Endothelial cell of umbilical vein (primary cell): ENCODE measurements at regions not wholly inside any gene's neighbourhood (a gene's known extent, or its start where the extent isn't known, plus 50 kb on each side); places are given as distances from the start of the nearest gene placed in this dataset.

Experiments used
- BruUV-seq: library from RNA; stranded (reverse); fragments of 400-500 nt; replicated peaks from 2 replicates; lab custom pipeline; 2021; lab: Mats Ljungman, UMichigan
- CTCF ChIA-PET: fragments of 300-600, 350-600 bp; sonication (Branson Sonifier 250); formaldehyde crosslinking; loops from one replicate; lab custom pipeline; 2021; ENCODE audit warnings: antibody characterized with exemption, inconsistent platforms; lab: Charles Lee
- POLR2A ChIA-PET: fragments of 300-600, 350-600 bp; sonication (Branson Sonifier 250); formaldehyde crosslinking; loops from one replicate; lab custom pipeline; 2021; ENCODE audit warnings: antibody characterized with exemption, inconsistent platforms; lab: Charles Lee
- DNase-seq: peaks from one replicate; pipeline ENCODE4 v3.0.0-alpha.2; 2011; ENCODE audit warnings: low read depth, low spot score
- FAIRE-seq: peaks from 2 replicates; lab custom pipeline; 2011; peaks lifted over from hg19 to GRCh38; lab: Jason Lieb, UNC
- H2AFZ ChIP-seq: 2 replicates; pipeline ENCODE4 v1.6.0; 2012; ENCODE audit warnings: low read depth, low read length, control low read depth, inconsistent platforms
- H3K27ac ChIP-seq: 2 replicates; pipeline ENCODE4 v1.5.1; 2011; ENCODE audit warnings: low read depth, mild to moderate bottlenecking, control low read depth, low read length, moderate library complexity; ENCODE audit not compliant: insufficient read depth
- H3K27me3 ChIP-seq, 2 experiments: 2 replicates each; pipeline versions ENCODE4 v1.6.0 to v1.6.1; 2011; ENCODE audit warnings: low read length in 2 of 2, mixed read lengths in 1 of 2; ENCODE audit not compliant: control insufficient read depth in 2 of 2, insufficient read depth in 2 of 2
- H3K36me3 ChIP-seq, 2 experiments: 2 replicates in 1 of 2; 3 replicates in 1 of 2; pipeline ENCODE4 v1.5.1; 2011; ENCODE audit warnings: low read length in 2 of 2, mild to moderate bottlenecking in 1 of 2, moderate library complexity in 1 of 2; ENCODE audit not compliant: control insufficient read depth in 2 of 2, insufficient read depth in 2 of 2; ENCODE audit errors: extremely low read depth in 1 of 2
- H3K4me1 ChIP-seq: 3 replicates; pipeline ENCODE4 v1.5.1; 2011; ENCODE audit warnings: mild to moderate bottlenecking, low read length; ENCODE audit not compliant: control insufficient read depth, insufficient read depth; ENCODE audit errors: extremely low read depth
- H3K4me2 ChIP-seq: 2 replicates; pipeline ENCODE4 v1.6.1; 2011; ENCODE audit warnings: low read length, control low read depth, mixed read lengths; ENCODE audit not compliant: insufficient read depth
- H3K4me3 ChIP-seq, 3 experiments: fragments of 200-600 bp in 1 of 3; sonication (generic), shearing (Covaris generic) in 1 of 3; replicated peaks in 1 of 3; 2 replicates each; pipeline ENCODE4 v1.5.1; 2011 to 2016; ENCODE audit warnings: control low read depth in 3 of 3, low read length in 3 of 3, mild to moderate bottlenecking in 2 of 3, inconsistent platforms in 1 of 3, low read depth in 1 of 3, moderate library complexity in 1 of 3; ENCODE audit not compliant: insufficient read depth in 1 of 3
- H3K79me2 ChIP-seq: 2 replicates; pipeline ENCODE4 v1.6.0; 2012; ENCODE audit warnings: low read length, inconsistent platforms; ENCODE audit not compliant: control insufficient read depth, insufficient read depth
- H3K9ac ChIP-seq: replicated peaks from 2 replicates; pipeline ENCODE3; 2011; ENCODE audit warnings: low read length, control low read depth; ENCODE audit not compliant: insufficient read depth; ENCODE audit errors: extremely low read depth
- H3K9me1 ChIP-seq: replicated peaks from 3 replicates; pipeline ENCODE4 v1.6.0; 2011; ENCODE audit warnings: mild to moderate bottlenecking, low read length; ENCODE audit not compliant: control insufficient read depth, insufficient read depth; ENCODE audit errors: extremely low read depth
- H3K9me3 ChIP-seq: replicated peaks from 2 replicates; pipeline ENCODE4 v1.5.1; 2012; ENCODE audit warnings: low read length, inconsistent platforms; ENCODE audit not compliant: control insufficient read depth, insufficient read depth
- H4K20me1 ChIP-seq: replicated peaks from 2 replicates; pipeline ENCODE3; 2011; ENCODE audit warnings: mild to moderate bottlenecking, low read length; ENCODE audit not compliant: control insufficient read depth, insufficient read depth; ENCODE audit errors: extremely low read depth
- EZH2 ChIP-seq: IDR thresholded peaks from 2 replicates; pipeline ENCODE4 v1.6.1; 2012; ENCODE audit warnings: borderline replicate concordance, low read depth, mild to moderate bottlenecking, moderate library complexity, low read length, inconsistent platforms; ENCODE audit not compliant: severe bottlenecking
- GATA2 ChIP-seq: IDR thresholded peaks from 2 replicates; pipeline ENCODE4 v1.7.0; 2011; ENCODE audit warnings: low read depth, mild to moderate bottlenecking, moderate library complexity, mixed read lengths, low read length; ENCODE audit not compliant: insufficient read length, insufficient read depth
- JUN ChIP-seq: IDR thresholded peaks from 2 replicates; pipeline ENCODE4 v1.6.1; 2011; ENCODE audit warnings: borderline replicate concordance, low read depth; ENCODE audit not compliant: insufficient read length, insufficient read depth
- MAX ChIP-seq: IDR thresholded peaks from 2 replicates; pipeline ENCODE4 v1.6.1; 2011; ENCODE audit not compliant: insufficient read depth, insufficient read length
- MYC ChIP-seq: IDR thresholded peaks from one replicate; pipeline ENCODE4 v1.6.1; 2011; ENCODE audit warnings: mild to moderate bottlenecking, low read depth, low read length
- POLR2A ChIP-seq: IDR thresholded peaks from 2 replicates; pipeline ENCODE4 v1.6.1; 2012; ENCODE audit warnings: low read depth, mild to moderate bottlenecking, control low read depth, low read length
- POLR2AphosphoS5 ChIP-seq: IDR thresholded peaks from 2 replicates; pipeline ENCODE4 v1.6.1; 2012; ENCODE audit warnings: low read depth, mild to moderate bottlenecking, control low read depth, low read length, moderate library complexity; ENCODE audit not compliant: insufficient read depth
- dilution Hi-C: fragments of 300-500 bp; cut with MboI; formaldehyde crosslinking; loops from one replicate; pipeline ENCODE4 v1.15.0; 2019; ENCODE audit warnings: low sequenced_read_pairs; ENCODE audit not compliant: extremely low pct_ligation_motif_present
- intact Hi-C: fragments of 100-400 bp; cut with micrococcal nuclease; formaldehyde crosslinking; loops from one replicate; pipeline ENCODE4 v1.10.0; 2022
- TF ChIP-seq, protein P1 (sequence below), 2 donors: IDR thresholded peaks; 1 replicate in 1 of 2; 2 replicates in 1 of 2; pipeline ENCODE4 v1.5.1; 2011; ENCODE audit warnings: low read length in 2 of 2, mild to moderate bottlenecking in 2 of 2, moderate library complexity in 2 of 2, control low read depth in 1 of 2, inconsistent platforms in 1 of 2, low read depth in 1 of 2; ENCODE audit not compliant: insufficient read depth in 1 of 2; ENCODE audit errors: extremely low read depth in 1 of 2

DNA sequence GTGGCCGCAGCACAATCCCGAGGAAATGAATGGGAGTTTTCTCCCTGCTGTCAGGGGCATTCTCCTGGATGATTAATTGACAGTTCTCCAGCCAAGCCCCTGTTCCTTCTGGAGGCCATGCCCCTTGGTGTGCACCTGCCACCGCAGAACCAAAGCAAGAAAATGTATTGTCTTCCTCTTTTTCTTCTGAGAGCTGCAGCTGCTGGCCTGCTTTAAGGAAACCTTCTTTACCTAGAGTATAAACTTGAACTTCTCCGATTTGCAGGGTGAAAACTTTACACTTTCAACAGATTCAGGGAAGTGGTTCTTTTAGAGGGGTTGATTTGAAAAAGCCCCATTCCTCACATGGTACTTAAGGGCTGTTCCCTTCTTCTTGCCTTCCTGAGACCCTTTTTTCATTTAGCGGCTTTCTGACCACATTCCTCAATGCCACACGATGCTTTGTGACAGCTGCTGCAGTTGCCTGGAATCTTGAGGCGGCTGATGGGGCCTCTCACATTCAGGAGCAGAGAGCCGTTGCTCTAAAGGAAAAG is 402.8 kb downstream of the TXNL1 start:
- peak; percentile 43 for DNase-seq
- no peaks in the 10 kb centered on the region for H3K9me3 ChIP-seq
- BruUV-seq, result no TSS peak

GRCh38 chr18:56235071-56235470 is 403.3 kb downstream of the TXNL1 start:
- Histone ChIP-seq H3K4me3 (no peak overlapping the region), H3K9me1 (no peaks in the 10 kb centered on the region), H3K79me2 (no peaks in the 10 kb centered on the region), H3K27ac (no peak overlapping the region), H3K9me3 (no peaks in the 10 kb centered on the region), H3K27me3 (no peaks in the 10 kb centered on the region), H2AFZ (no peak overlapping the region), H3K4me2 (no peak overlapping the region), H4K20me1 (no peaks in the 10 kb centered on the region), H3K36me3 (no peaks in the 10 kb centered on the region), H3K4me1 (no peaks in the 10 kb centered on the region), H3K9ac (no peak overlapping the region)
- dilution Hi-C loops, result no loop called here
- TF ChIP-seq MYC (no peak), MAX (no peak), EZH2 (no peak), POLR2A (no peak), POLR2AphosphoS5 (no peak), GATA2 (no peak)
- TF ChIP-seq, protein P1, sequence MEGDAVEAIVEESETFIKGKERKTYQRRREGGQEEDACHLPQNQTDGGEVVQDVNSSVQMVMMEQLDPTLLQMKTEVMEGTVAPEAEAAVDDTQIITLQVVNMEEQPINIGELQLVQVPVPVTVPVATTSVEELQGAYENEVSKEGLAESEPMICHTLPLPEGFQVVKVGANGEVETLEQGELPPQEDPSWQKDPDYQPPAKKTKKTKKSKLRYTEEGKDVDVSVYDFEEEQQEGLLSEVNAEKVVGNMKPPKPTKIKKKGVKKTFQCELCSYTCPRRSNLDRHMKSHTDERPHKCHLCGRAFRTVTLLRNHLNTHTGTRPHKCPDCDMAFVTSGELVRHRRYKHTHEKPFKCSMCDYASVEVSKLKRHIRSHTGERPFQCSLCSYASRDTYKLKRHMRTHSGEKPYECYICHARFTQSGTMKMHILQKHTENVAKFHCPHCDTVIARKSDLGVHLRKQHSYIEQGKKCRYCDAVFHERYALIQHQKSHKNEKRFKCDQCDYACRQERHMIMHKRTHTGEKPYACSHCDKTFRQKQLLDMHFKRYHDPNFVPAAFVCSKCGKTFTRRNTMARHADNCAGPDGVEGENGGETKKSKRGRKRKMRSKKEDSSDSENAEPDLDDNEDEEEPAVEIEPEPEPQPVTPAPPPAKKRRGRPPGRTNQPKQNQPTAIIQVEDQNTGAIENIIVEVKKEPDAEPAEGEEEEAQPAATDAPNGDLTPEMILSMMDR (IDR thresholded peaks at IDR 0.05; ENCODE audit: extremely low read depth in 1 of 2, insufficient read depth in 1 of 2, low read depth in 1 of 2, low read length in 2 of 2), result no peak
- POLR2A ChIA-PET, result no interaction called here
- intact Hi-C loops, result no loop called here
- DNase-seq (no peak), FAIRE-seq (no peak)
- no TSS peak for BruUV-seq
- CTCF ChIA-PET, result no interaction called here

More for the DNA sequence above, 402.8 kb downstream of the TXNL1 start:
- CTCF ChIA-PET, result no interaction called here
- TF ChIP-seq, protein P1 (IDR thresholded peaks at IDR 0.05; ENCODE audit: extremely low read depth in 1 of 2, insufficient read depth in 1 of 2, low read depth in 1 of 2, low read length in 2 of 2), result no peak
- TF ChIP-seq JUN (no peak), POLR2A (no peak)
- no peaks in the 10 kb centered on the region for H3K79me2 ChIP-seq
- no peaks in the 10 kb centered on the region for H4K20me1 ChIP-seq
- no peak overlapping the region for H3K4me3 ChIP-seq
- no peak overlapping the region for H3K9ac ChIP-seq
- dilution Hi-C loops (no loop called here), intact Hi-C loops (no loop called here)
- H3K4me1 ChIP-seq, result no peaks in the 10 kb centered on the region
- no peaks in the 10 kb centered on the region for H3K27me3 ChIP-seq
- no peaks in the 10 kb centered on the region for H3K36me3 ChIP-seq
- FAIRE-seq, result no peak
- no peak overlapping the region for H3K4me2 ChIP-seq
- no peak overlapping the region for H3K27ac ChIP-seq
- POLR2A ChIA-PET, result no interaction called here
- H3K9me1 ChIP-seq, result no peaks in the 10 kb centered on the region
- H2AFZ ChIP-seq, result no peak overlapping the region
